HCT116 (cell line): ENCODE measurements at regions not wholly inside any gene's neighbourhood (a gene's known extent, or its start where the extent isn't known, plus 50 kb on each side); places are given as distances from the start of the nearest gene placed in this dataset.

Experiments
- ATAC-seq: fragments of 200-7000 bp; cut with Tn5 transposase; 2 replicates; pipeline ENCODE4 v1.9.1; 2020; ENCODE audit warnings: mild to moderate bottlenecking, moderate library complexity
- BruUV-seq: library from RNA; stranded (reverse); fragments of 400-500 nt; replicated peaks from 2 replicates; lab custom pipeline; 2021; lab: Mats Ljungman, UMichigan
- CTCF ChIA-PET: fragments of 300-600 bp; sonication (Branson Sonifier 250); formaldehyde crosslinking; loops from one replicate; lab custom pipeline; 2021; ENCODE audit warnings: antibody characterized with exemption; lab: Charles Lee
- POLR2A ChIA-PET: fragments of 300-600, 350-600 bp; sonication (Branson Sonifier 250); formaldehyde crosslinking; loops from one replicate; lab custom pipeline; 2021; ENCODE audit warnings: antibody characterized with exemption; lab: Charles Lee
- RAD21 ChIA-PET, 2 experiments: fragments of 300-600 bp; sonication (Branson Sonifier 250); formaldehyde crosslinking; loops; one replicate each; lab custom pipeline; 2023; ENCODE audit warnings: low total read pairs in 2 of 2; ENCODE audit not compliant: uncharacterized antibody in 2 of 2, unreplicated experiment in 2 of 2, low non-redundant PET in 1 of 2; lab: Charles Lee
- DNase-seq: peaks from one replicate; pipeline ENCODE4 v3.0.0-alpha.2; 2010; ENCODE audit warnings: low read depth, low spot score
- H2AFZ ChIP-seq: fragments of 200-600 bp; shearing (Covaris generic), sonication (generic); 2 replicates; pipeline ENCODE4 v1.6.1; 2017; ENCODE audit warnings: low read depth, mixed run types, mixed read lengths, antibody characterized with exemption, low read length; ENCODE audit not compliant: poor library complexity, severe bottlenecking
- H3K27ac ChIP-seq: 2 replicates; pipeline ENCODE4 v1.5.1; 2012; ENCODE audit warnings: low read depth, low read length
- H3K27me3 ChIP-seq: fragments of 200-600 bp; sonication (generic); 2 replicates; pipeline ENCODE4 v1.6.1; 2016; ENCODE audit warnings: mixed run types, low read length, mixed read lengths; ENCODE audit not compliant: insufficient read depth
- H3K36me3 ChIP-seq, 2 experiments: fragments of 200-500 bp in 1 of 2; fragments of 200-600 bp in 1 of 2; sonication (Bioruptor generic) in 1 of 2; sonication (generic) in 1 of 2; 2 replicates each; pipeline versions ENCODE4 v1.5.1 to v1.6.1; 2014 to 2016; ENCODE audit warnings: low read length in 2 of 2, inconsistent platforms in 1 of 2, mixed read lengths in 1 of 2, mixed run types in 1 of 2; ENCODE audit not compliant: insufficient read depth in 2 of 2, control insufficient read depth in 1 of 2
- H3K4me1 ChIP-seq, 2 experiments: fragments of 200-600 bp in 1 of 2; sonication (generic) in 1 of 2; 2 replicates each; pipeline versions ENCODE4 v1.5.1 to v1.6.1; 2012 to 2017; ENCODE audit warnings: low read length in 2 of 2, inconsistent platforms in 1 of 2, mild to moderate bottlenecking in 1 of 2, mixed read lengths in 1 of 2, mixed run types in 1 of 2, moderate library complexity in 1 of 2; ENCODE audit not compliant: insufficient read depth in 2 of 2, control insufficient read depth in 1 of 2
- H3K4me2 ChIP-seq: fragments of 200-600 bp; sonication (generic); 2 replicates; pipeline ENCODE4 v1.6.1; 2017; ENCODE audit warnings: mixed run types, low read length, mixed read lengths
- H3K4me3 ChIP-seq, 2 experiments: fragments of 200-600 bp in 1 of 2; sonication (generic) in 1 of 2; replicated peaks in 1 of 2; 2 replicates each; pipeline ENCODE4 v1.5.1; 2011 to 2016; ENCODE audit warnings: low read length in 2 of 2, control low read depth in 1 of 2, low read depth in 1 of 2, mild to moderate bottlenecking in 1 of 2, mixed read lengths in 1 of 2, mixed run types in 1 of 2
- H3K79me2 ChIP-seq: fragments of 200-600 bp; sonication (generic); 2 replicates; pipeline ENCODE4 v1.6.1; 2017; ENCODE audit warnings: mild to moderate bottlenecking, mixed run types, low read length, moderate library complexity, mixed read lengths; ENCODE audit not compliant: insufficient read depth
- H3K9ac ChIP-seq: fragments of 200-600 bp; sonication (generic); 2 replicates; pipeline ENCODE4 v1.6.1; 2016; ENCODE audit warnings: low read length, mixed read lengths
- H3K9me2 ChIP-seq: fragments of 200-600 bp; sonication (generic), shearing (Covaris generic); 2 replicates; pipeline ENCODE4 v1.6.1; 2017; ENCODE audit warnings: mixed run types, mild to moderate bottlenecking, moderate library complexity; ENCODE audit not compliant: insufficient read depth
- H3K9me3 ChIP-seq, 2 experiments: fragments of 200-500 bp in 1 of 2; fragments of 200-600 bp in 1 of 2; sonication (Bioruptor generic) in 1 of 2; sonication (generic) in 1 of 2; 2 replicates each; pipeline ENCODE4 v1.6.1; 2014 to 2017; ENCODE audit warnings: low read length in 2 of 2, mixed read lengths in 2 of 2, inconsistent platforms in 1 of 2, low read depth in 1 of 2, mild to moderate bottlenecking in 1 of 2, mixed run types in 1 of 2, moderate library complexity in 1 of 2; ENCODE audit not compliant: control insufficient read depth in 1 of 2, insufficient read depth in 1 of 2
- H4K20me1 ChIP-seq: fragments of 200-600 bp; sonication (generic), shearing (Covaris generic); 2 replicates; pipeline ENCODE4 v1.6.1; 2017; ENCODE audit warnings: mixed run types, mild to moderate bottlenecking, moderate library complexity; ENCODE audit not compliant: insufficient read depth
- CEBPB ChIP-seq: IDR thresholded peaks from 2 replicates; pipeline ENCODE4 v1.6.1; 2012; ENCODE audit warnings: low read depth
- EGR1 ChIP-seq: IDR thresholded peaks from 2 replicates; pipeline ENCODE4 v1.6.1; 2012; ENCODE audit warnings: low read depth
- ELF1 ChIP-seq: IDR thresholded peaks from 2 replicates; pipeline ENCODE4 v1.6.1; 2012; ENCODE audit warnings: low read depth, borderline replicate concordance
- JUND ChIP-seq: IDR thresholded peaks from 2 replicates; pipeline ENCODE4 v1.6.1; 2012
- MAX ChIP-seq: IDR thresholded peaks from 2 replicates; pipeline ENCODE4 v1.6.1; 2012
- RAD21 ChIP-seq: IDR thresholded peaks from 2 replicates; pipeline ENCODE4 v1.6.1; 2012; ENCODE audit warnings: low read depth, mild to moderate bottlenecking
- SIN3A ChIP-seq: IDR thresholded peaks from 2 replicates; pipeline ENCODE4 v1.6.1; 2012; ENCODE audit warnings: low read depth
- SP1 ChIP-seq: IDR thresholded peaks from 2 replicates; pipeline ENCODE4 v1.6.1; 2012; ENCODE audit warnings: low read depth
- SRF ChIP-seq: IDR thresholded peaks from 2 replicates; pipeline ENCODE4 v1.6.1; 2012; ENCODE audit warnings: low read depth
- YY1 ChIP-seq: IDR thresholded peaks from 2 replicates; pipeline ENCODE4 v1.6.1; 2011; ENCODE audit warnings: low read length, low read depth, moderate library complexity, mild to moderate bottlenecking; ENCODE audit not compliant: insufficient replicate concordance; ENCODE audit errors: extremely low read depth
- ZBTB33 ChIP-seq: IDR thresholded peaks from 2 replicates; pipeline ENCODE4 v1.6.1; 2011; ENCODE audit warnings: mild to moderate bottlenecking, low read length, moderate library complexity; ENCODE audit not compliant: insufficient replicate concordance; ENCODE audit errors: extremely low read depth
- ZFX ChIP-seq: fragments of 450-650 bp; IDR thresholded peaks from 2 replicates; pipeline ENCODE4 v1.6.1; 2017
- intact Hi-C: fragments of 100-400 bp; cut with micrococcal nuclease; formaldehyde crosslinking; loops from 2 replicates; pipeline ENCODE4 v1.10.0; 2022
- TF ChIP-seq, protein P1 (sequence below): IDR thresholded peaks from 2 replicates; pipeline ENCODE4 v1.6.1; 2012
- TF ChIP-seq, protein P2 (sequence below), 3 experiments: fragments of 200-600 bp in 1 of 3; sonication (generic) in 1 of 3; IDR thresholded peaks in 2 of 3; conservative IDR thresholded peaks in 1 of 3; 2 replicates each; pipeline ENCODE4 v1.5.1; 2012 to 2017; ENCODE audit warnings: low read depth in 2 of 3, low read length in 2 of 3, antibody characterized with exemption in 1 of 3, borderline replicate concordance in 1 of 3, control low read depth in 1 of 3, mild to moderate bottlenecking in 1 of 3, mixed read lengths in 1 of 3, mixed run types in 1 of 3, moderate library complexity in 1 of 3; ENCODE audit not compliant: insufficient read depth in 1 of 3

DNA sequence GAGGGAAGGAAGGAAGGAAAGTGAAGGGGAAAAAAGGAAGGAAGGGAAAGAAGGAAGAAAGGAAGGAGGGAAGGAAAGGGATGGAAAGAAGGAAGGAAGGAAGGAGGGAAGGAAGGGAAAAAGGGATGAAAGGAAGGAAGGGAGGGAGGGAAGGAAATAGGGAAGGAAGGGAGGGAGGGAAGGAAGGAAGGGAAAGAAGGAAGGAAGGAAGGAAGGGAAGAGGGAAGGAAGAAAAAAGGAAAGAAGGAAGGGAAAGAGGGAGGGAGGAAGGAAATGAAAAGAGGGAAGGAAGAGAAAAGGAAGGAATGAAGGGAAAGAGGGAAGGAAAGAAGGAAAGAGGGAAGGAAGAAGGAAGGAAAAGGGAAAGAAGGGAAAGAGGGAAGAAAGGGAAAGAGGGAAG lies 136.9 kb downstream of the BARX1 start (continued):
- TF ChIP-seq YY1: no peak

DNA sequence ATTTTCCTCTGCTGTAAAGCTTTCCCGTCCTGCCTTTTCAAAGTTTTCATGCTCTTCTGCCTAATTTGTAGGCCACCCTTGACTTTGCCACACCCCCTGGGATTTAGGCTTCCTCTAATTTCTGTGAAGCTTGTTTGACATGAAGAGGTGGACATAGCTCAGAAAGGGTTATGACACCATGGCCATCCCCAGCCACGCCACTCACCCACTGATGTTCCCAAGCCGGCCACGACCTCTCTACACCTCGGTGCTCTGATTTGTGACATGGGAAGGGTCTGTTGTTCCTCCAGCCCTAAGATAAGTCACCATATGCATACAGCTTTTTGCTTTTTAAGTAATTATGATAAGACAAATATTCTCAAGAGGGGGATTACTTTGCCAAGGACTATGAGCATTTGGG lies 139.5 kb downstream of the BARX1 start:
- Histone ChIP-seq H3K9me2 (no peaks in the 10 kb centered on the region), H3K4me1 (peaks cover 6 to 8% of the 10 kb centered on the region in 2 experiments), H3K9ac (no peak overlapping the region), H3K27me3 (peaks cover 21% of the 10 kb centered on the region), H3K4me2 (no peak overlapping the region), H3K9me3 (no peaks in the 10 kb centered on the region), H3K79me2 (no peaks in the 10 kb centered on the region), H3K4me3 (no peak overlapping the region), H2AFZ (no peak overlapping the region), H3K36me3 (no peaks in the 10 kb centered on the region), H3K27ac (no peak overlapping the region), H4K20me1 (no peaks in the 10 kb centered on the region)
- intact Hi-C loops: loop anchor here (2.0 kb wide), 1 partner anchor 187 kb away; no protein-coding TSS in a partner anchor
- no peak for DNase-seq
- CTCF ChIA-PET: interaction anchor here (2.5 kb wide), 1 partner anchor 12 kb away, joined by 13 read pairs; no protein-coding TSS in a partner anchor
- no TSS peak for BruUV-seq
- ATAC-seq: no peak
- POLR2A ChIA-PET: no interaction called here
- RAD21 ChIA-PET: no interaction called here
- TF ChIP-seq YY1 (no peak), EGR1 (no peak), SP1 (no peak), ZFX (no peak), MAX (no peak), SIN3A (no peak), CEBPB (no peak), RAD21 (no peak), SRF (no peak), JUND (no peak)

DNA sequence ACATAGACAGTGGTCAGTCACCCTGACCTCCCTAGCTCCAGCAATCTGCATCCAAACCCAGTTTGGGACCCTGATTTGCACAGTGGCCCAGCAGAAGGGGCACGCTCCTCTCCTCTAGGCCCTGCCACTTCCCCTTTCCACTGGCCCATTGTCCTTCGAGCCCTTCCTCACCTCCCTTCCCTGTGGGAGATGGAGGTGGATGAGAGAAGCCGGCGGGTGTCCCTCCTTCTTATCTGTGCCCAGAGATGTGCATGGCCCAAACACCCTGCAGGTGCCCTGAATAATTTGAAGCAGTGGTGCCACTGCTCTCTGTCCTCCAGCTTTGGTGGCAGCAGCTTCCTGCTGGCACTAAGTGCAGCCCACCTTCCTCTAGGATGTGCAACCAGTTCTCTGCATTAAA lies 140.0 kb downstream of the BARX1 start:
- intact Hi-C loops: loop anchor here (2.0 kb wide), 1 partner anchor 188 kb away; no protein-coding TSS in a partner anchor
- Histone ChIP-seq H3K27ac (no peak overlapping the region), H3K36me3 (no peaks in the 10 kb centered on the region), H3K4me3 (no peak overlapping the region), H3K4me1 (peaks cover 6 to 8% of the 10 kb centered on the region in 2 experiments), H3K79me2 (no peaks in the 10 kb centered on the region), H3K9me3 (no peaks in the 10 kb centered on the region), H2AFZ (no peak overlapping the region), H3K4me2 (no peak overlapping the region), H4K20me1 (no peaks in the 10 kb centered on the region), H3K27me3 (peaks cover 21% of the 10 kb centered on the region), H3K9ac (no peak overlapping the region), H3K9me2 (no peaks in the 10 kb centered on the region)
- CTCF ChIA-PET: interaction anchor here (0.8 to 2.5 kb wide), 6 partner anchors 8 to 199 kb away, joined by 3 to 13 read pairs (median 5); no protein-coding TSS in a partner anchor
- POLR2A ChIA-PET: no interaction called here
- DNase-seq (no peak), ATAC-seq (no peak)
- BruUV-seq: no TSS peak
- RAD21 ChIA-PET: interaction anchor here in 1 of 2 experiments (0.9 kb wide), 1 partner anchor 148 kb away, joined by 3 read pairs; no protein-coding TSS in a partner anchor
- TF ChIP-seq SP1 (no peak), ZBTB33 (no peak), ELF1 (no peak), JUND (no peak), YY1 (no peak), MAX (no peak)
- TF ChIP-seq, protein P1, sequence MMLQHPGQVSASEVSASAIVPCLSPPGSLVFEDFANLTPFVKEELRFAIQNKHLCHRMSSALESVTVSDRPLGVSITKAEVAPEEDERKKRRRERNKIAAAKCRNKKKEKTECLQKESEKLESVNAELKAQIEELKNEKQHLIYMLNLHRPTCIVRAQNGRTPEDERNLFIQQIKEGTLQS: no peak
- TF ChIP-seq, protein P2, sequence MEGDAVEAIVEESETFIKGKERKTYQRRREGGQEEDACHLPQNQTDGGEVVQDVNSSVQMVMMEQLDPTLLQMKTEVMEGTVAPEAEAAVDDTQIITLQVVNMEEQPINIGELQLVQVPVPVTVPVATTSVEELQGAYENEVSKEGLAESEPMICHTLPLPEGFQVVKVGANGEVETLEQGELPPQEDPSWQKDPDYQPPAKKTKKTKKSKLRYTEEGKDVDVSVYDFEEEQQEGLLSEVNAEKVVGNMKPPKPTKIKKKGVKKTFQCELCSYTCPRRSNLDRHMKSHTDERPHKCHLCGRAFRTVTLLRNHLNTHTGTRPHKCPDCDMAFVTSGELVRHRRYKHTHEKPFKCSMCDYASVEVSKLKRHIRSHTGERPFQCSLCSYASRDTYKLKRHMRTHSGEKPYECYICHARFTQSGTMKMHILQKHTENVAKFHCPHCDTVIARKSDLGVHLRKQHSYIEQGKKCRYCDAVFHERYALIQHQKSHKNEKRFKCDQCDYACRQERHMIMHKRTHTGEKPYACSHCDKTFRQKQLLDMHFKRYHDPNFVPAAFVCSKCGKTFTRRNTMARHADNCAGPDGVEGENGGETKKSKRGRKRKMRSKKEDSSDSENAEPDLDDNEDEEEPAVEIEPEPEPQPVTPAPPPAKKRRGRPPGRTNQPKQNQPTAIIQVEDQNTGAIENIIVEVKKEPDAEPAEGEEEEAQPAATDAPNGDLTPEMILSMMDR (IDR thresholded peaks at IDR 0.05 in 2 of 3, conservative IDR thresholded peaks at IDR 0.05 in 1 of 3; ENCODE audit: borderline replicate concordance in 1 of 3, insufficient read depth in 1 of 3, low read depth in 2 of 3, low read length in 2 of 3): no peak
